ENCODE measurements at regions not wholly inside any gene's neighbourhood (a gene's known extent, or its start where the extent isn't known, plus 50 kb on each side); places are given as distances from the start of the nearest gene placed in this dataset.

GRCh38 chr1:29679828-29680558 lies 443.7 kb downstream of the PTPRU start:
- 35% methylated on average over 8 of the region's 11 CpGs for WGBS (ENCODE audit: insufficient coverage, insufficient replicate concordance, low lambda C conversion rate, missing lambda C conversion rate)
- DNase-seq (ENCODE audit: low read depth, low spot score) = no peak
- no TSS peak for BruUV-seq (replicated peaks)
- in situ Hi-C loops (cut with MboI) = no loop called here
- no peak for ATAC-seq
- FAIRE-seq = no peak
- Histone ChIP-seq H3K9ac (ENCODE audit: control insufficient read depth, insufficient read depth, low read length) (no peak overlapping the region), H3K4me1 (ENCODE audit: control insufficient read depth, insufficient read depth, low read length) (no peaks in the 10 kb centered on the region; the same call in 1 of the 2 replicates), H2AFZ (ENCODE audit: control insufficient read depth, low read depth, low read length) (no peak overlapping the region), H3K36me3 (ENCODE audit: control insufficient read depth in 2 of 2, insufficient read depth in 2 of 2, low read length in 1 of 2) (no peaks in the 10 kb centered on the region), H3K27me3 (replicated peaks in 1 of 2; ENCODE audit: control insufficient read depth in 2 of 2, insufficient read depth in 2 of 2, low read length in 1 of 2) (no peaks in the 10 kb centered on the region), H3K9me3 (replicated peaks; ENCODE audit: control insufficient read depth, insufficient read depth, low read length) (no peaks in the 10 kb centered on the region), H3K79me2 (ENCODE audit: control insufficient read depth, insufficient read depth, low read length) (no peaks in the 10 kb centered on the region), H3K4me3 (no peak overlapping the region), H3K4me2 (ENCODE audit: control insufficient read depth, insufficient read depth) (no peak overlapping the region), H3K27ac (ENCODE audit: control insufficient read depth, insufficient read depth) (no peak overlapping the region), H4K20me1 (ENCODE audit: control insufficient read depth, insufficient read depth) (no peaks in the 10 kb centered on the region)
- POLR2A ChIA-PET = no interaction called here
- CTCF ChIA-PET = no interaction called here
- SMC1A ChIA-PET (ENCODE audit: uncharacterized antibody, unreplicated experiment) = no interaction called here
- RAD21 ChIA-PET (ENCODE audit: unreplicated experiment) = no interaction called here
- TF ChIP-seq ATF2 (IDR thresholded peaks at IDR 0.05; ENCODE audit: low read length) = no peak
- TF ChIP-seq, protein P1, sequence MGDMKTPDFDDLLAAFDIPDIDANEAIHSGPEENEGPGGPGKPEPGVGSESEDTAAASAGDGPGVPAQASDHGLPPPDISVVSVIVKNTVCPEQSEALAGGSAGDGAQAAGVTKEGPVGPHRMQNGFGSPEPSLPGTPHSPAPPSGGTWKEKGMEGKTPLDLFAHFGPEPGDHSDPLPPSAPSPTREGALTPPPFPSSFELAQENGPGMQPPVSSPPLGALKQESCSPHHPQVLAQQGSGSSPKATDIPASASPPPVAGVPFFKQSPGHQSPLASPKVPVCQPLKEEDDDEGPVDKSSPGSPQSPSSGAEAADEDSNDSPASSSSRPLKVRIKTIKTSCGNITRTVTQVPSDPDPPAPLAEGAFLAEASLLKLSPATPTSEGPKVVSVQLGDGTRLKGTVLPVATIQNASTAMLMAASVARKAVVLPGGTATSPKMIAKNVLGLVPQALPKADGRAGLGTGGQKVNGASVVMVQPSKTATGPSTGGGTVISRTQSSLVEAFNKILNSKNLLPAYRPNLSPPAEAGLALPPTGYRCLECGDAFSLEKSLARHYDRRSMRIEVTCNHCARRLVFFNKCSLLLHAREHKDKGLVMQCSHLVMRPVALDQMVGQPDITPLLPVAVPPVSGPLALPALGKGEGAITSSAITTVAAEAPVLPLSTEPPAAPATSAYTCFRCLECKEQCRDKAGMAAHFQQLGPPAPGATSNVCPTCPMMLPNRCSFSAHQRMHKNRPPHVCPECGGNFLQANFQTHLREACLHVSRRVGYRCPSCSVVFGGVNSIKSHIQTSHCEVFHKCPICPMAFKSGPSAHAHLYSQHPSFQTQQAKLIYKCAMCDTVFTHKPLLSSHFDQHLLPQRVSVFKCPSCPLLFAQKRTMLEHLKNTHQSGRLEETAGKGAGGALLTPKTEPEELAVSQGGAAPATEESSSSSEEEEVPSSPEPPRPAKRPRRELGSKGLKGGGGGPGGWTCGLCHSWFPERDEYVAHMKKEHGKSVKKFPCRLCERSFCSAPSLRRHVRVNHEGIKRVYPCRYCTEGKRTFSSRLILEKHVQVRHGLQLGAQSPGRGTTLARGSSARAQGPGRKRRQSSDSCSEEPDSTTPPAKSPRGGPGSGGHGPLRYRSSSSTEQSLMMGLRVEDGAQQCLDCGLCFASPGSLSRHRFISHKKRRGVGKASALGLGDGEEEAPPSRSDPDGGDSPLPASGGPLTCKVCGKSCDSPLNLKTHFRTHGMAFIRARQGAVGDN (IDR thresholded peaks at IDR 0.05) = no peak
- no peak for TF ChIP-seq NFYA (IDR thresholded peaks at IDR 0.05; ENCODE audit: borderline replicate concordance, low read depth, low read length)
- no peak for TF ChIP-seq TCF7 (IDR thresholded peaks at IDR 0.05; ENCODE audit: borderline replicate concordance)
- TF ChIP-seq ELK1 (IDR thresholded peaks at IDR 0.05; ENCODE audit: low read depth, low read length) = no peak
- TF ChIP-seq PAX8 (IDR thresholded peaks at IDR 0.05) = no peak
- no peak for TF ChIP-seq ZNF217 (IDR thresholded peaks at IDR 0.05)
- no peak for TF ChIP-seq SUZ12 (IDR thresholded peaks at IDR 0.05; ENCODE audit: unreplicated experiment)
- TF ChIP-seq JUND (IDR thresholded peaks at IDR 0.05; ENCODE audit: low read depth, low read length) = no peak
- TF ChIP-seq RUNX3 (IDR thresholded peaks at IDR 0.05; ENCODE audit: low read length) = no peak
- no peak for TF ChIP-seq TARDBP (IDR thresholded peaks at IDR 0.05; ENCODE audit: borderline replicate concordance)
- no peak for TF ChIP-seq POLR2A (IDR thresholded peaks at IDR 0.05; ENCODE audit: low read depth, low read length)
- no peak for TF ChIP-seq RELA (IDR thresholded peaks at IDR 0.05; ENCODE audit: borderline replicate concordance, partially characterized antibody)
- TF ChIP-seq ZNF384 (IDR thresholded peaks at IDR 0.05; ENCODE audit: borderline replicate concordance, low read depth, low read length) = no peak
- TF ChIP-seq FOXK2 (IDR thresholded peaks at IDR 0.05) = no peak
- TF ChIP-seq, protein P2, sequence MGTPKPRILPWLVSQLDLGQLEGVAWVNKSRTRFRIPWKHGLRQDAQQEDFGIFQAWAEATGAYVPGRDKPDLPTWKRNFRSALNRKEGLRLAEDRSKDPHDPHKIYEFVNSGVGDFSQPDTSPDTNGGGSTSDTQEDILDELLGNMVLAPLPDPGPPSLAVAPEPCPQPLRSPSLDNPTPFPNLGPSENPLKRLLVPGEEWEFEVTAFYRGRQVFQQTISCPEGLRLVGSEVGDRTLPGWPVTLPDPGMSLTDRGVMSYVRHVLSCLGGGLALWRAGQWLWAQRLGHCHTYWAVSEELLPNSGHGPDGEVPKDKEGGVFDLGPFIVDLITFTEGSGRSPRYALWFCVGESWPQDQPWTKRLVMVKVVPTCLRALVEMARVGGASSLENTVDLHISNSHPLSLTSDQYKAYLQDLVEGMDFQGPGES (IDR thresholded peaks at IDR 0.05) = no peak
- no peak for TF ChIP-seq SUPT20H (IDR thresholded peaks at IDR 0.05; ENCODE audit: borderline replicate concordance, control insufficient read depth, low read depth, low read length)
- intact Hi-C loops (cut with micrococcal nuclease; ENCODE audit: unreplicated experiment) = no loop called here
